ENCODE measurements at regions not wholly inside any gene's neighbourhood (a gene's known extent, or its start where the extent isn't known, plus 50 kb on each side); places are given as distances from the start of the nearest gene placed in this dataset.

DNA sequence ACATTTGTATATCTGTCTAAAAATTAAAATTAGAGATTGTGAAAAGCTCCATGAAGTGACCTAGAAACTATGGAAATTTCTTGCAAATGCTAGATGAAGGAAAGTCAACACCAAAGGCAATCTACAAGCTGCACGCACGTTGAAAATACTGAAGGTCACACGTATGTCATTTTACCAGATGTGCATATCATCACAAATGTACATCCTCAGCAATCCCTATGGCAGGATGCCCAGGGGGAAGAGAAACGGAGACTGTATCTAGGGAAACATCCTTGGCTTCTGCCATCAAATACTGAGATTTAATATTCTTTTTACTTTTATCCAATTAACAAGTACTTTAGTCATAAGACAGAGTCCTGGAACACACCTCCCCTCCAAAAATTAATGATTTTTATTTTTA is 672.0 kb downstream of the RNF144B start:
- in situ Hi-C loops (cut with HindIII; ENCODE audit: low sequenced_read_pairs), result no loop called here
- DNase-seq (ENCODE audit: low spot score), result no peak

DNA sequence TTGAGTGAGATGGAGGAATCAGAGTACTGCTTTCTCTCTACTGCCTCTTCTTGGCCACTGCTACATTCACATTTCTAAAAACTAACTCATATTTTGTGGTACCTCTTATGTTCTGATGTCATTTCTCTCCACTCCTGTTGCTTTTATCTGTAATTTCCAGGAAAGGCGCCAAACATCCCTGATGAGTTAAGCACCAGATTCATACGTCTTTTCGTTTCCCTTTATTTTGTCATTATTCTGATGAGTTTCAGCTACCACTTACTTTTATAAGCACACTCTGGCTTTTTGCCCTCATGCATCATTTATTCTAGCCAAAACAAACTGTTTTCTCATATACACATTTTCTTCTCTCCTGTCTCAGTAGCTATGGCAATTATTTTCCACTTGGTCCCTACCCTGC is 680.0 kb downstream of the RNF144B start:
- no peak for DNase-seq (ENCODE audit: low spot score)
- in situ Hi-C loops (cut with HindIII; ENCODE audit: low sequenced_read_pairs), result no loop called here

DNA sequence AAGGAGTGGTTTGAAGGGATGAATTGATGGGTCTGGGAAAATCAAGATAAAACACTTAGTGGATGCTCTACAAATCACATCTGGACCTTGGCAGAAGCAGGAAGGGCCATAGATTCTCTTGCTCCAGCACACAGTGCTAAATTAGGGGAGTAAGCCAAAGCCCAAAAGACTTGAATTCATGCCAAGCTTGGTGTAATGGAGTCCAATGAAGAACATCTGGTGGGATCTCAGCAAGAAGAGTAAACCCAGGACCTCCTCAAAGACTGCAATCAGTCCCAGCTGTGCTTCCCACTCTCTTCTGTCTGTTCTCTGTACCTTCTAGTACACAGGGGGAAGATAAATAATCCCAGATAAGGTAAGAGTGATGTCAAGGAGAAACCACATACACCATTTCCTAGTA is 683.4 kb downstream of the RNF144B start:
- in situ Hi-C loops (cut with HindIII; ENCODE audit: low sequenced_read_pairs), result no loop called here
- no peak for DNase-seq (ENCODE audit: low spot score)

DNA sequence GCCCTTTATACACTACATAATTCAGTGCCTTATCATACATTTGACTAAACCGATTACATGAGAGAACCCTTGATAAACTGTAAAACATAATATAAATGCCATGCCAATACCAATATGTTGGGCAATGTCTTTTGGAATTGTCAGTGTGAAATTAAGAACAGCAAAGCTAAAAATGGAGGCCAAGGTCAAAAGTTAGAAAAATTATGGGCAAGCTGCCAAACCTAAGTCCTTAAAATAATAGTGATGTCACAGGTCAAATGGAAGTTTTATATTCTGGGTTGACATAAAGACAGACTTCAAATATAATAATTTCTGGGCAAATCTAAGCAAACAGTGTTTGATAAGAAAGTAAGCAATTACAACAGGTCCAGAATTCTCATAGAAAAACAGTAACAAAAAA is 696.7 kb downstream of the RNF144B start:
- in situ Hi-C loops (cut with HindIII; ENCODE audit: low sequenced_read_pairs), result no loop called here
- no peak for DNase-seq (ENCODE audit: low spot score)

DNA sequence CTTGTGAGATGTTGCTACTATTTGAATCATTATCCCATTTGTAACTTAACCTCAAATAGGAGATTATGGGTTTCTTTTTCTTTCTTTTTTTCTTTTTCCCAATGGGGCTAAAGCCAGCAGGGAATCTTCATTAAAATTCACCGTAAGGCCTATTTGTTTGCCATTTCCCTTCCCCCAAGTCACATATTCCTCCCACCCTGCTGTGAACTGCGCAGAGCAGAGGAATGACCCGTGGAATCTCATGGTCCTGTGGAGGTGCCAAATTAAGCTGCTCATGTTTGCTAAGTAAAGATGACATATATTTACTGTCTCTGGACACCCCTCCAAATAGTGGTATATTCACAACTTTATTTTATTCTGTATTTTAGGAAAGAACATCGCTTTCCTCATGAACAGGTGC is 699.3 kb downstream of the RNF144B start:
- no peak for DNase-seq (ENCODE audit: low spot score)
- in situ Hi-C loops (cut with HindIII; ENCODE audit: low sequenced_read_pairs), result no loop called here

DNA sequence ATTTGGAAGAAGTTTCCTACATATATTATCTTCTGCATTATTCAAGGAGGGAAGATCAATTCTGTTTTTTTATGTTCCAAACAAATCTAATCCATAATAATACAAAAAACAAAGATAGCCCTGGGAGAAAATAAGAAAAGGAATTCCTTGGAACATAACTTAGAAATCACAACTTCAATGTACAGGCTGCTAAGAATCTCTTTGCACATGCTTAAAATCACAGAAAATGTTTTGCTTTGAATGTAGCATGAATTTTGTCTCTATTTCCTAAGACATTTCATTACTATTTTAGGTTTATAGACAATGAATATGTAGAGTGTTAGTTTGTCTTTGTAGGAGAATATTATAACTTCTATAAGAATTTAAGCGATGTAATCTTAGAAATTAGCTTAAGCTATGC is 700.1 kb downstream of the RNF144B start:
- in situ Hi-C loops (cut with HindIII; ENCODE audit: low sequenced_read_pairs), result no loop called here
- DNase-seq (ENCODE audit: low spot score), result no peak

DNA sequence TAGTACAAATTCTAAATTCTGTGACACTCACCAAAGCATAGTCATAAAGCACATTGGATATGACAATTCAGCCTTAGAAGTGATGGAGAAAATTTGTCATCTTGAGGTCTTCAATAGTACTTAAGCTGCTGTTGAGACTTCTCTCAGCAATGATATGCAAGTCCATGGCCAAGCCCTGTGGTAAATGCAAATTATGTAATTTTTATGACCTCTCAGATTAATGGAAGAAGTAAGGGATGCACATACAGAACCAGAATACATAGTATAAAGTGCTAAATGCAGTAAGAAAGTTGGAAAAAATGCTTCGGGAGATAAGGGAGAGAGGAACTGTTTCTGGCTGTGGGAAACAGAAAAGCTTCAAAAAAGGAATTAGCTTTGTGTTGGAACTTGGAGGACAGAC is 700.7 kb downstream of the RNF144B start:
- no peak for DNase-seq (ENCODE audit: low spot score)

DNA sequence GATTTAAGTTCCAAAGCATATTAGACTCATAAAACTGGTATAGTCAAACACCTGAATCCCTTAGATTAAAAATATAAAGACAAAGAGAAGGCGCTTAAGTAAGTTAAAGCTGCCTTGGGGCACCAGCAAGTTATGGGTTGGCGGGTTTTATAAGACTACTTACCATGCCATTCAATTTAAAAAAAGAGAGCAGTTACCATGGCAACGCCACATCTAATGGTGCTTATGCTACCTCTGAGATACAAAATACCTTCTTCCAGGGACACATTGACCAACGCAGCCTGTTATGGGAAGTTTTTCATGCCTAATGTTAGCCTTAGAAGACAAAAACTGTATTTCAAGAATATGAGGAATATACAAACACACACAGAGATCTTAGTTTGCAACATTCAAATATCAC is 713.6 kb downstream of the RNF144B start:
- in situ Hi-C loops (cut with HindIII; ENCODE audit: low sequenced_read_pairs), result no loop called here
- no peak for DNase-seq (ENCODE audit: low spot score)

More for the DNA sequence above, 700.7 kb downstream of the RNF144B start:
- in situ Hi-C loops (cut with HindIII; ENCODE audit: low sequenced_read_pairs), result no loop called here

DNA sequence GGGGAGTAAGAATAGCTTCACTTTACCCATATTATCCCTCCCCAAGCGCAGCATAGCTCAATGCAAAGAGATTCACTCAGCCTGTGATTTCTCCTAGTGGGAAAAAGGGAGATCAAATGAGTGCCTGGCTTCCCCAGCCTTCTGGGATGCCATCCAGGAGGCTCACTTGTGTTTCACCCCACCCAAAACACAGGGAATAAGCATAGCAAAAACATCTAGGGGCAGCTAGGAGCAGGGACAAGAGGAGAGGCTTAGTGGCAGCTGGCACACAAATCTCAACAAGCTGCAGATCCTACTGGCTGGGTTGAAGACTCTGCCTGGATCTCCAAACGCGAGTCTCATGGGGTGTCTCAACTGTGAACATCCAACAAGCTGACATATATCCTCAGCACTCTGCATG is 715.8 kb downstream of the RNF144B start:
- DNase-seq (ENCODE audit: low spot score), result no peak
- in situ Hi-C loops (cut with HindIII; ENCODE audit: low sequenced_read_pairs), result no loop called here

DNA sequence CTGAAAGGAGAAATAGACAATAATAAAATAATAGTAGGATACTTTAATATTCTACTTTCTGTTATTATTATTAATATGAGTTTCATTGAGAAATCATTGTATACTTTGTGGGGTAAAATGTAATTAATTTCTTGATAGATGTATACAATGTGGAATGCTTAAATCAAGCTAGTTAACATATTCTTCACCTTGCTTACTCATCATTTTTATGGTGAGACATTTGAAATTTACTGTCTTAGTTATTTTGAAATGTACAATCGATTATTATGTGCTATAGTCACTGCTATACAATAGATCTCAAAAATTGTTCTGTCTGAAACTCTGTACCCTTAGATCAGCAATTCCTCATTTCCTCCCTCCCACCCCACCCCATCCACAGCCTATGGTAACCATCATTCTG is 720.3 kb downstream of the RNF144B start:
- DNase-seq (ENCODE audit: low spot score), result no peak
- in situ Hi-C loops (cut with HindIII; ENCODE audit: low sequenced_read_pairs), result no loop called here

DNA sequence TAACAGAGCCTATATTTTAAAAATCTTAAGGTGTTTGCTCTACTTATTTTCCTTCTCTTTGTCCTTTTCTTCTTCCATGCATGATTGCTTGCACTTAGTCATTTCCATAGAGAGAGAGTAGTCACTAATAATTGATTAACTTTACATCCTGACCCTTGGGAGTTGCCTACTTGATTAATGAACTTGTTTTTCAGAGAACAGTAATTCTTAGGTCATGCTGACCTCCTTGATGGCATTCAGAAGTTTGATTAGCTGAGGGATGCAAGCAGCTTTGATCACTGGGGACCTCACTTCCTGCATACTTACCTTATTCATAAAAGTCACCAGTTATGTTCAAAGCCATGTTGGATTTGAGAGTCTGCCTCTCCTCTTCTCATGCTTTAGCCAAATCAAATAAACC is 715.6 kb upstream of the ID4 start:
- in situ Hi-C loops (cut with HindIII; ENCODE audit: low sequenced_read_pairs), result no loop called here
- DNase-seq (ENCODE audit: low spot score), result no peak

DNA sequence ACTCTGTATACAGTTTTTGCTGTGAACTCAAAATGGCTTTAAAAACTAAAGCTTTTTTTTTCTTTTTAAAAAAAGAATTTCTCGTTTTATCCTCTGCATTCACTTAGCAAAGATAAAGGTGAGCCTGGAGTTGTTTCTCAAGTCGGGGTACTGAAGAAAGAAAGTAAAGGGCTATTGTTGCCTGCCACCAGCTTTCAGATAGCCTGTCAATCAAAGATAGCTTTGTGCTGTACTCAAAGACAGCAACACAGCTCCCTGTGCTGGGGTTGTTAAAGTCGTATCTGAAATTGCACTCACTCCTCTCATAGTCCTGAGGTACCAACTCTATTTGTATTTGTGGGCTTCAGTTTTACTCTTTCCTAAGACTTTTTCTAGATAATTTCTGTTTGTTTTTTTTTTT is 710.1 kb upstream of the ID4 start:
- in situ Hi-C loops (cut with HindIII; ENCODE audit: low sequenced_read_pairs), result no loop called here
- no peak for DNase-seq (ENCODE audit: low spot score)

DNA sequence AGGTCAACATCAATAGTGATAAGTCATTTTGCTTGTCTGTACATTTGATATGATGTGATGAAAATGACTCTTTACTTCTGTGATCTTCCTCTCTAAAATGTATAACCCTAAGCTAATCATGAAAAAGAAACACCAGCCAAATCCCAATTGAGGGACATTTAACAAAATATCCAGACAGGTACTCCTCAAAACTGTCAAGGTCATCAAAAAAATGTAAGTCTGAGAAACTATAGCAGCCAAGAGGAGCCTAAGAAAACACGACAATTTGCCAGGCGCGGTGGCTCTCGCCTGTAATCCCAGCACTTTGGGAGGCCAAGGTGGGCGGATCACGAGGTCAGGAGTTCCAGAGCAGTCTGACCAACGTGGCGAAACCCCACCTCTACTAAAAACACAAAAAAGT is 708.5 kb upstream of the ID4 start:
- in situ Hi-C loops (cut with HindIII; ENCODE audit: low sequenced_read_pairs), result no loop called here
- DNase-seq (ENCODE audit: low spot score), result no peak

DNA sequence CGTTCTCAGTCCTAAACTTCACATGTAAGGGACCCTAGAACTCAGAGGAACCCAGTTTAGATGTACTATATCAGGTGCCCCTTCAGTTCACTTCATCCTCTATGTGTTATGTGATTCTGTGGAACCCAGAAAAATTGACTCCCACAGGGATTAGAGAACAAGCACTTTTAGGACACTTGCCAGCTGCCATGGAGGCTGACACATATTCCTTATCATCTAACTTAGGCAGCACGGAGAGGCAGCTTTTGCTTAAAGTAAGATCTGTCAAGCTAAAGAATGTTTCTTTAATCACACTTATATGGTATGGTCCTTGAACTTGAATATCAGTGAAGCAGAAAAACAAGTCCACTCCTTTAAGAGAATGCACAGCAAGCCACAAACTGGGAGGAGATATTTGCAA is 701.5 kb upstream of the ID4 start:
- in situ Hi-C loops (cut with HindIII; ENCODE audit: low sequenced_read_pairs), result no loop called here
- no peak for DNase-seq (ENCODE audit: low spot score)

DNA sequence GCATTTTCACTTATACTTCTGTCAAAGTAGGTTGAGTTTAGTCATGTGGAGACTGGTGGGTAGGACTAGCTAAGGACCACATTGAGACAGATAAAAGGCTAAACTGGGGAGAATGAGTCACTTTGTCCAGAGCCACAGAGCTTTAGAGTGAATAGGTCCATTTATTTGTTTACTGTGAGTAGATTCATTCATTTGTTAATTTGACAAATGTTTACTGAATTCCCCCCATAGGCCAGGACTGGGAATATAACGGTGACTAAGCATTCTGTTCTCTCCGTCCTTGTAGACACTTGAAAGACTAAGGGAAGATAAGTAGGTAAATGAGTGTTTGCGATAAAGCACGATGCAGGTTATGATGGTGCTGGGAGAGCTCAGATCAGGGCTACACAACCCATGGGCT is 699.7 kb upstream of the ID4 start:
- no peak for DNase-seq (ENCODE audit: low spot score)
- in situ Hi-C loops (cut with HindIII; ENCODE audit: low sequenced_read_pairs), result no loop called here

DNA sequence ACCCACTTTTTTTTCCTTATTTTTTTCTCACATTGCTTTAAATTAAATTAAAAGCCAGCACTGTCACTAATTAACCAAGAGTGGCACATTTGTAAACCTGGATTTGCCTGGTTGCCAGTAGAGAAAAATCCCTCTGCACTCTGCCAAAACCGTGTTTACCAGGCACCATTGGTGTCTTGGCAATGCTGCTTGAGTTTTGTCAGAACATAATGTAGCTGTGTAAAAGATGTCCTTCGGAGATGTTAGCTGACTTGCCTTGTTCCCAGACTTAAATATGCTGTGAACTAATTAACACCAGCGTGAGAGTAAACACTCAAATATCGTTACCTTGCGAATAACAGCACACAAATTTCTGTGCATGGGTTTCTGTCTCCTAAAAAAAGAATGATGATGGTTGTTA is 694.9 kb upstream of the ID4 start:
- in situ Hi-C loops (cut with HindIII; ENCODE audit: low sequenced_read_pairs), result no loop called here
- peak; percentile 86 for DNase-seq (ENCODE audit: low spot score)

DNA sequence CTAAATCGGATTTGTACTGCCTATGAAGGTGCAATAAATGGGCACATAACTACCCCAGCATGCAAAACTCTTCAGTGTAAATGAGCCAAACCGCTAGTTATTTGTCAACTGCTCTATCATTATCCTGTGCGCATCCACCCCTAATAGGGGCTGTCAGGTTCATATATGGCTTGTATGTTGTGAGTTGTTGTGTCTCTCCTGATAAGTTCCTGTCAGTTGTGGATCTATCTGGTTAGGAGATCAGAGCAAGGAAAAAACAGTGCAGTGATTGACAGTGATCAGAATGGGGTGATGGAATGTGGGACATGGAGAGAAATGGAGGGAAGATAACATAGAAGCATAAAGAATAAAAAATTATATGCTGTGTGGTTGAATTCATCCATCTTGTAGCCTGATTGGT is 686.9 kb upstream of the ID4 start:
- no peak for DNase-seq (ENCODE audit: low spot score)
- in situ Hi-C loops (cut with HindIII; ENCODE audit: low sequenced_read_pairs), result no loop called here

DNA sequence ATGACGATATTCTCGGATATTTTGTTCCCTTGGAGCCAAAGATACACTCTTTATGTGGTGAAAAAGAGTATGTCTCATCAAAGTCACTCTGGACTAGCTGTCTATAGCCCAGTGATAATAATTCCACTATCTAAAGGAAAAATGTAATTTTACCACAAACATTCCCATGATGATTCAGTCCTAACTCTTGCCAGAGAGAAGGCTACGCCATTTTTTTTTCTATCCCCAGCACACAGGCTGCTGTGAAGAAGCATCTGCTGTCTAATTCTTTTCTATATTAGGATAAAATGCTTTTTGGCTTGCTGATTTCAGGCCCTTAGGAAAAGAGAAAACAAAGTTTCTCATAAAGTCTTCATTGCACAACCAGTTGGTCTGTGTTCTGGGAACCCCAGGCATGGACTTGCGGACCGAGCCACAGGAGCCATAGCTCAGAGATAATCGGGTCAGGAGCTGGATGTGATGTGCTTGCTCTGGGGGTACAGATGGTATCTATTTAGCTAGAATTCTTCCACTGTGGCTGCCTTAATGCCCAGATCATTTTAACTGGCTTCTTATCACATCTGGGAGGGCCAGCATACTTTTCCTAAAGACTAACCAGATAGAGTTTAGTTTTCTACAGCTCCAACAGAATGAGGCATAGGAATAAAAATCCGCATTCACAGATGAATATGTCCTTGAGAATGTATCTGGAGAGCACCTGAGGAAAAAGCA is 683.7 kb upstream of the ID4 start:
- in situ Hi-C loops (cut with HindIII; ENCODE audit: low sequenced_read_pairs), result no loop called here
- no peak for DNase-seq (ENCODE audit: low spot score)

DNA sequence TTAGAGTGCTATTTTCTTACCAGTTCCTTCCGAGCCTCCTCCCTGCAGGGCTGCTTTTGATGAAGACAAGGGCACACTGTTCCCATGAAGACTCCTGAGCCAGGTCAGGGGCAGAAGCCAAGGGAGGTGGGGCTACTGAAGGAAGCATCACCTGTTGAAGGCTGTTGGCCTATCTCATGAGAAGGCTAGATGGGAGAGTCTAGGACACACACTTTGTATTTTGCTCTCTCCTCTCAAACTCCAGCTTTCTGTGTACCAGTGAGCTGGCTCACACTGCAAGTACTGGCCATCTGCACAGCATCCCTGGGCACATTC is 683.2 kb upstream of the ID4 start:
- in situ Hi-C loops (cut with HindIII; ENCODE audit: low sequenced_read_pairs), result no loop called here
- DNase-seq (ENCODE audit: low spot score), result peak; percentile 8

DNA sequence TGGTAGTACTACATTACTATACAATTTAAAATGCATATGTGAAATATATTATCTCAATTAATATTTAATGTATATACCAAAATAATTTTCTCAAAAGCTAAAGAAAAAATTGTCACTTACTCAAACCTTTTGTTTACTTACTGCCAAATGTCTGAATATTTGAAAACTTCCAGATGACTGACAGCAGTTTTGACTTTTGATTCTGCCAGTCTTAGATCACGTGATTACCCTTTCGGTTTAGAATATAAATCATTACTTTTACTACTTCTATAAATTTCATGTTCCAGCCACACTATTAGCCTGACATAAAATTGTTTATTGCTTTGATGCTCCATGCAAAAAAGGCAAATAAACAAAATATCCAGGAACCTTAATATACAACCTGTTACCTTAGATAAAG is 680.7 kb upstream of the ID4 start:
- in situ Hi-C loops (cut with HindIII; ENCODE audit: low sequenced_read_pairs), result no loop called here
- no peak for DNase-seq (ENCODE audit: low spot score)

DNA sequence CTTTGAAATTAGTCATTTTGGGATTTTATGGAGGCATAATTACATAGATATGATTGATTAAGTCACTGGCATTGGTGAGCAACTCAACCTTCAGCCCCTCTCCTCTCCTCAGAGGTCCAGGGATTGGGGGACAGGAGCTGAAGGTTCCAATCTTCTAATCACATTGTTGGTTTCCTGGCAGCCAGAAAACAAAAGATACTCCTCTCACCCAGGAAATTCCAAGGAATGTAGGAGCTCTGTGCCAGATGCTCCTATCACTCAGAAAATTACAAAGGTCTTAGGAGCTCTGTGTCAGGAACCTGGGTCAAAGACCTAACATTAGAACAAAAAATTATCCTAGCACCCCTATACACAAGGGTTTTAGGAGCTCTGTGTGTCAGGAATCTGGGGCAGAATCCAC is 679.7 kb upstream of the ID4 start:
- in situ Hi-C loops (cut with HindIII; ENCODE audit: low sequenced_read_pairs), result no loop called here
- no peak for DNase-seq (ENCODE audit: low spot score)

DNA sequence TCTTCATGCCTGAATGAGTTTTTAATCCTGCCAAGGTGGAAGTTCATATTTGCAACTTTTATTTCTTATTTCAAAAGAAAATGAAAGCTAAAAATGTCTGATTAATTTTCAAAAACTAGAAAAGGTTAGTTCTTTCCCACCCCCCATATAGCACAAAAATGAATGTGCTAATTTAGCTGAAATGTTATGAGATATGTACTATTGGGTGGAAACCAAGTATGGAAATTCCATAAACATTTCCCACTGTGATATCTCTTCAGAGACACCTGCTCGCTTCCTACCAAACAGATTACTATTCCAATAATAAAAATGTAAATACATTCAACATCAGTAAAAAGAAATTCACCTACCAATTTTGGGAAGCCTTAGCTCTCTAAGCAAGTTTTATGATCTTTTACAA is 678.6 kb upstream of the ID4 start:
- in situ Hi-C loops (cut with HindIII; ENCODE audit: low sequenced_read_pairs), result no loop called here
- DNase-seq (ENCODE audit: low spot score), result no peak

Measured in G401 (cell line).